WTC11 (cell line): ENCODE measurements at regions not wholly inside any gene's neighbourhood (a gene's known extent, or its start where the extent isn't known, plus 50 kb on each side); places are given as distances from the start of the nearest gene placed in this dataset.

Experiments used
- ATAC-seq: fragments of 200-7000 bp; cut with Tn5 transposase; 2 replicates; pipeline ENCODE4 v1.10.0; 2021; ENCODE audit warnings: mild to moderate bottlenecking, moderate library complexity
- CTCF ChIA-PET: fragments of 300-600 bp; sonication (Branson Sonifier 250); formaldehyde crosslinking; loops from one replicate; lab custom pipeline; 2021; ENCODE audit warnings: antibody characterized with exemption; lab: Charles Lee
- POLR2A ChIA-PET: fragments of 350-600 bp; sonication (Branson Sonifier 250); formaldehyde crosslinking; loops from one replicate; lab custom pipeline; 2021; ENCODE audit warnings: antibody characterized with exemption; lab: Charles Lee
- DNase-seq: peaks from one replicate; pipeline ENCODE4 v3.0.0; 2021; ENCODE audit warnings: low spot score
- H3K27ac Mint-ChIP-seq: 2 replicates; pipeline ENCODE4 v1.8.0; 2021; ENCODE audit warnings: mixed read lengths
- H3K27me3 Mint-ChIP-seq: 2 replicates; pipeline ENCODE4 v1.8.0; 2021; ENCODE audit warnings: low read depth, mild to moderate bottlenecking, moderate library complexity, mixed read lengths
- H3K36me3 Mint-ChIP-seq: 2 replicates; pipeline ENCODE4 v1.8.0; 2021; ENCODE audit warnings: mixed read lengths
- H3K4me1 Mint-ChIP-seq: 2 replicates; pipeline ENCODE4 v1.8.0; 2022; ENCODE audit warnings: mixed read lengths
- H3K4me3 Mint-ChIP-seq: 2 replicates; pipeline ENCODE4 v1.8.0; 2021; ENCODE audit warnings: mild to moderate bottlenecking, moderate library complexity, mixed read lengths
- H3K9me3 Mint-ChIP-seq: 2 replicates; pipeline ENCODE4 v1.8.0; 2021; ENCODE audit warnings: mixed read lengths
- ATF1 ChIP-seq: sonication (generic); formaldehyde crosslinking; IDR thresholded peaks from 2 replicates; pipeline ENCODE4 v1.8.1; 2023; ENCODE audit warnings: mild to moderate bottlenecking, moderate library complexity, missing genetic modification reagents
- ATF2 ChIP-seq: sonication (generic); formaldehyde crosslinking; IDR thresholded peaks from 2 replicates; pipeline ENCODE4 v1.8.1; 2022; ENCODE audit warnings: low read depth, missing genetic modification reagents, borderline replicate concordance
- ATF3 ChIP-seq: sonication (generic); formaldehyde crosslinking; conservative IDR thresholded peaks from 2 replicates; pipeline ENCODE4 v1.8.1; 2022; ENCODE audit warnings: mild to moderate bottlenecking, missing genetic modification reagents
- ATF6 ChIP-seq: sonication (generic); formaldehyde crosslinking; IDR thresholded peaks from 2 replicates; pipeline ENCODE4 v1.8.1; 2023; ENCODE audit warnings: mild to moderate bottlenecking, missing genetic modification reagents
- CBFB ChIP-seq: sonication (generic); formaldehyde crosslinking; IDR thresholded peaks from 2 replicates; pipeline ENCODE4 v1.8.1; 2022; ENCODE audit warnings: mild to moderate bottlenecking, low read depth, missing genetic modification reagents
- CDX4 ChIP-seq: fragments of 250-450 bp; sonication (Bioruptor Pico); IDR thresholded peaks from 2 replicates; pipeline ENCODE4 v1.9.0; 2021; ENCODE audit warnings: moderate library complexity, mild to moderate bottlenecking, inconsistent platforms, borderline replicate concordance
- CREB1 ChIP-seq: sonication (generic); formaldehyde crosslinking; IDR thresholded peaks from 2 replicates; pipeline ENCODE4 v1.8.0; 2023; ENCODE audit warnings: mild to moderate bottlenecking, missing genetic modification reagents
- ERG ChIP-seq: fragments of 250-450 bp; sonication (Bioruptor Pico); IDR thresholded peaks from 2 replicates; pipeline ENCODE4 v1.8.0; 2021; ENCODE audit warnings: mild to moderate bottlenecking
- FOXP4 ChIP-seq: sonication (generic); formaldehyde crosslinking; IDR thresholded peaks from 2 replicates; pipeline ENCODE4 v1.8.0; 2022; ENCODE audit warnings: mild to moderate bottlenecking, missing genetic modification reagents
- GABPB1 ChIP-seq: sonication (generic); formaldehyde crosslinking; IDR thresholded peaks from 2 replicates; pipeline ENCODE4 v1.8.1; 2023; ENCODE audit warnings: mild to moderate bottlenecking, missing genetic modification reagents
- JAZF1 ChIP-seq: fragments of 250-450 bp; sonication (Bioruptor Pico); IDR thresholded peaks from 2 replicates; pipeline ENCODE4 v1.9.0; 2021; ENCODE audit warnings: moderate library complexity, mild to moderate bottlenecking, inconsistent platforms
- JUN ChIP-seq: sonication (generic); formaldehyde crosslinking; IDR thresholded peaks from 2 replicates; pipeline ENCODE4 v1.8.0; 2023; ENCODE audit warnings: mild to moderate bottlenecking, missing genetic modification reagents
- KAT7 ChIP-seq: sonication (generic); formaldehyde crosslinking; IDR thresholded peaks from 2 replicates; pipeline ENCODE4 v1.8.1; 2023; ENCODE audit warnings: missing genetic modification reagents, mild to moderate bottlenecking, borderline replicate concordance
- MAX ChIP-seq: sonication (generic); formaldehyde crosslinking; IDR thresholded peaks from 2 replicates; pipeline ENCODE4 v1.8.0; 2022; ENCODE audit warnings: mild to moderate bottlenecking, missing genetic modification reagents
- NFATC4 ChIP-seq: fragments of 250-450 bp; sonication (Bioruptor Pico); IDR thresholded peaks from 2 replicates; pipeline ENCODE4 v1.9.0; 2021; ENCODE audit warnings: mild to moderate bottlenecking
- NFE2L1 ChIP-seq: sonication (generic); formaldehyde crosslinking; IDR thresholded peaks from 2 replicates; pipeline ENCODE4 v1.8.1; 2023; ENCODE audit warnings: missing genetic modification reagents
- NR2C2 ChIP-seq: sonication (generic); formaldehyde crosslinking; IDR thresholded peaks from 2 replicates; pipeline ENCODE4 v1.8.0; 2022; ENCODE audit warnings: mild to moderate bottlenecking, missing genetic modification reagents
- NR3C1 ChIP-seq: sonication (generic); formaldehyde crosslinking; conservative IDR thresholded peaks from 2 replicates; pipeline ENCODE4 v1.8.1; 2023; ENCODE audit warnings: low read depth, mild to moderate bottlenecking, missing genetic modification reagents
- SMAD4 ChIP-seq: sonication (generic); formaldehyde crosslinking; IDR thresholded peaks from 2 replicates; pipeline ENCODE4 v1.8.0; 2022; ENCODE audit warnings: mild to moderate bottlenecking, missing genetic modification reagents
- TCF7 ChIP-seq: sonication (generic); formaldehyde crosslinking; IDR thresholded peaks from 2 replicates; pipeline ENCODE4 v1.8.0; 2022; ENCODE audit warnings: mild to moderate bottlenecking, low read depth, missing genetic modification reagents, moderate library complexity
- TEAD1 ChIP-seq: sonication (generic); formaldehyde crosslinking; IDR thresholded peaks from 2 replicates; pipeline ENCODE4 v1.8.0; 2022; ENCODE audit warnings: mild to moderate bottlenecking, missing genetic modification reagents
- TP53 ChIP-seq: sonication (generic); formaldehyde crosslinking; IDR thresholded peaks from 2 replicates; pipeline ENCODE4 v1.8.1; 2023; ENCODE audit warnings: mild to moderate bottlenecking, missing genetic modification reagents
- USF1 ChIP-seq: sonication (generic); formaldehyde crosslinking; IDR thresholded peaks from 2 replicates; pipeline ENCODE4 v1.8.0; 2022; ENCODE audit warnings: mild to moderate bottlenecking, missing genetic modification reagents
- ZNF232 ChIP-seq: sonication (generic); formaldehyde crosslinking; IDR thresholded peaks from 2 replicates; pipeline ENCODE4 v1.8.0; 2022; ENCODE audit warnings: mild to moderate bottlenecking, missing genetic modification reagents
- ZNF512 ChIP-seq: sonication (generic); formaldehyde crosslinking; IDR thresholded peaks from 2 replicates; pipeline ENCODE4 v1.8.1; 2022; ENCODE audit warnings: missing genetic modification reagents, borderline replicate concordance

GRCh38 chr7:35526645-35527044 is 168.3 kb downstream of the HERPUD2 start:
- Mint-ChIP-seq H3K27me3 (no peaks in the 10 kb centered on the region), H3K4me3 (no peak overlapping the region), H3K27ac (no peak overlapping the region), H3K4me1 (no peaks in the 10 kb centered on the region), H3K36me3 (no peaks in the 10 kb centered on the region), H3K9me3 (no peaks in the 10 kb centered on the region; the same call in 1 of the 2 replicates)
- no peak for DNase-seq
- ATAC-seq = no peak
- ChIA-PET CTCF (no interaction called here), POLR2A (no interaction called here)
- no peak for TF ChIP-seq ZNF232 (CRISPR knock-in tag)
- TF ChIP-seq CBFB (CRISPR knock-in tag) = no peak
- no peak for TF ChIP-seq CREB1 (CRISPR knock-in tag)
- TF ChIP-seq NR3C1 = no peak
- no peak for TF ChIP-seq JUN
- TF ChIP-seq ATF2 (CRISPR knock-in tag) = no peak
- no peak for TF ChIP-seq SMAD4 (CRISPR knock-in tag)
- TF ChIP-seq ATF6 (CRISPR knock-in tag) = no peak
- no peak for TF ChIP-seq TCF7 (CRISPR knock-in tag)
- TF ChIP-seq TEAD1 (CRISPR knock-in tag) = no peak
- TF ChIP-seq ATF1 = no peak
- TF ChIP-seq ATF3 (CRISPR knock-in tag) = no peak
- TF ChIP-seq MAX = no peak
- TF ChIP-seq USF1 (CRISPR knock-in tag) = no peak
- no peak for TF ChIP-seq JAZF1 (CRISPR knock-in tag)
- no peak for TF ChIP-seq NFATC4 (CRISPR knock-in tag)
- TF ChIP-seq CDX4 = no peak

GRCh38 chr7:35524112-35524804 is 170.7 kb downstream of the HERPUD2 start:
- no peaks in the 10 kb centered on the region for H3K36me3 Mint-ChIP-seq
- H3K9me3 Mint-ChIP-seq = no peaks in the 10 kb centered on the region; the same call in 1 of the 2 replicates
- H3K4me3 Mint-ChIP-seq = no peak overlapping the region
- no peak for ATAC-seq
- CTCF ChIA-PET = no interaction called here
- no peaks in the 10 kb centered on the region for H3K27me3 Mint-ChIP-seq
- no peak for DNase-seq
- H3K4me1 Mint-ChIP-seq = no peaks in the 10 kb centered on the region
- POLR2A ChIA-PET = no interaction called here
- H3K27ac Mint-ChIP-seq = no peak overlapping the region
- TF ChIP-seq ATF2 (CRISPR knock-in tag) = no peak
- no peak for TF ChIP-seq KAT7 (CRISPR knock-in tag)
- TF ChIP-seq ZNF512 (CRISPR knock-in tag) = no peak
- no peak for TF ChIP-seq FOXP4
- TF ChIP-seq TP53 (CRISPR knock-in tag) = no peak
- no peak for TF ChIP-seq NR2C2 (CRISPR knock-in tag)
- TF ChIP-seq GABPB1 (CRISPR knock-in tag) = no peak
- no peak for TF ChIP-seq ERG (CRISPR knock-in tag)
- TF ChIP-seq NFE2L1 (CRISPR knock-in tag) = no peak
- no peak for TF ChIP-seq ZNF232 (CRISPR knock-in tag)
